ENCODE measurements at regions not wholly inside any gene's neighbourhood (a gene's known extent, or its start where the extent isn't known, plus 50 kb on each side); places are given as distances from the start of the nearest gene placed in this dataset.
"Not testable (repeated sequence)": the region's sequence is repeated elsewhere in the genome, so short reads cannot be mapped to it uniquely, and the experiment has no call there.

GRCh38 chr4:26207631-26208030, 113.2 kb upstream of the RBPJ start:
- H3K36me3 ChIP-seq (ENCODE audit: insufficient read depth, low read length) = no peaks in the 10 kb centered on the region
- H3K27me3 ChIP-seq (ENCODE audit: control insufficient read depth, insufficient read depth, low read length) = peaks cover 21% of the 10 kb centered on the region
- H3K9me3 ChIP-seq (replicated peaks; ENCODE audit: low read length) = no peaks in the 10 kb centered on the region
- H3K4me1 ChIP-seq (ENCODE audit: control insufficient read depth, insufficient read depth, low read length) = peaks cover 16% of the 10 kb centered on the region
- no peak overlapping the region for H3K4me2 ChIP-seq (ENCODE audit: low read length)
- H3K9ac ChIP-seq (ENCODE audit: low read depth, low read length) = no peak overlapping the region
- H3K4me3 ChIP-seq (ENCODE audit: low read length) = no peak overlapping the region

- H3K9me3 ChIP-seq (replicated peaks; ENCODE audit: low read length) = no peaks in the 10 kb centered on the region
- H3K36me3 ChIP-seq (ENCODE audit: insufficient read depth, low read length) = no peaks in the 10 kb centered on the region
- H3K4me3 ChIP-seq (ENCODE audit: low read length) = no peak overlapping the region
- no peak overlapping the region for H3K4me2 ChIP-seq (ENCODE audit: low read length)
- H3K27me3 ChIP-seq (ENCODE audit: control insufficient read depth, insufficient read depth, low read length) = peaks cover 23% of the 10 kb centered on the region
- no peak overlapping the region for H3K9ac ChIP-seq (ENCODE audit: low read depth, low read length)
- H3K4me1 ChIP-seq (ENCODE audit: control insufficient read depth, insufficient read depth, low read length) = peaks cover 16% of the 10 kb centered on the region
These were observed 112.4 kb upstream of the RBPJ start for GRCh38 chr4:26208237-26208994.

- H3K36me3 ChIP-seq (ENCODE audit: insufficient read depth, low read length); H3K9ac ChIP-seq (ENCODE audit: low read depth, low read length); H3K9me3 ChIP-seq (replicated peaks; ENCODE audit: low read length); H3K4me2 ChIP-seq (ENCODE audit: low read length); H3K4me3 ChIP-seq (ENCODE audit: low read length): not testable (repeated sequence)
- peaks cover 28% of the 10 kb centered on the region for H3K27me3 ChIP-seq (ENCODE audit: control insufficient read depth, insufficient read depth, low read length)
- peaks cover 16% of the 10 kb centered on the region for H3K4me1 ChIP-seq (ENCODE audit: control insufficient read depth, insufficient read depth, low read length)
These were observed 111.4 kb upstream of the RBPJ start for GRCh38 chr4:26209378-26209777.

- Histone ChIP-seq H3K9ac (ENCODE audit: low read depth, low read length) (no peak overlapping the region), H3K36me3 (ENCODE audit: insufficient read depth, low read length) (no peaks in the 10 kb centered on the region), H3K27me3 (ENCODE audit: control insufficient read depth, insufficient read depth, low read length) (peaks cover 30% of the 10 kb centered on the region), H3K4me3 (ENCODE audit: low read length) (no peak overlapping the region), H3K9me3 (replicated peaks; ENCODE audit: low read length) (no peaks in the 10 kb centered on the region), H3K4me2 (ENCODE audit: low read length) (no peak overlapping the region), H3K4me1 (ENCODE audit: control insufficient read depth, insufficient read depth, low read length) (no peaks in the 10 kb centered on the region)
These were observed 108.3 kb upstream of the RBPJ start for GRCh38 chr4:26212528-26212927.

- H3K4me1 ChIP-seq (ENCODE audit: control insufficient read depth, insufficient read depth, low read length) = peaks cover 4% of the 10 kb centered on the region
- no peak overlapping the region for H3K4me3 ChIP-seq (ENCODE audit: low read length)
- no peaks in the 10 kb centered on the region for H3K9me3 ChIP-seq (replicated peaks; ENCODE audit: low read length)
- H3K9ac ChIP-seq (ENCODE audit: low read depth, low read length) = no peak overlapping the region
- no peaks in the 10 kb centered on the region for H3K36me3 ChIP-seq (ENCODE audit: insufficient read depth, low read length)
- H3K4me2 ChIP-seq (ENCODE audit: low read length) = no peak overlapping the region
- H3K27me3 ChIP-seq (ENCODE audit: control insufficient read depth, insufficient read depth, low read length) = peaks cover 22% of the 10 kb centered on the region
These were observed 107.5 kb upstream of the RBPJ start for GRCh38 chr4:26213317-26213716.

- Histone ChIP-seq H3K4me1 (ENCODE audit: control insufficient read depth, insufficient read depth, low read length) (peaks cover 7% of the 10 kb centered on the region), H3K4me2 (ENCODE audit: low read length) (no peak overlapping the region), H3K9me3 (replicated peaks; ENCODE audit: low read length) (no peaks in the 10 kb centered on the region), H3K4me3 (ENCODE audit: low read length) (no peak overlapping the region), H3K27me3 (ENCODE audit: control insufficient read depth, insufficient read depth, low read length) (peaks cover 12% of the 10 kb centered on the region), H3K36me3 (ENCODE audit: insufficient read depth, low read length) (no peaks in the 10 kb centered on the region), H3K9ac (ENCODE audit: low read depth, low read length) (no peak overlapping the region)
These were observed 105.8 kb upstream of the RBPJ start for GRCh38 chr4:26214994-26215393.

- no peaks in the 10 kb centered on the region for H3K9me3 ChIP-seq (replicated peaks; ENCODE audit: low read length)
- H3K4me1 ChIP-seq (ENCODE audit: control insufficient read depth, insufficient read depth, low read length) = peaks cover 14% of the 10 kb centered on the region
- no peak overlapping the region for H3K9ac ChIP-seq (ENCODE audit: low read depth, low read length)
- H3K36me3 ChIP-seq (ENCODE audit: insufficient read depth, low read length) = no peaks in the 10 kb centered on the region
- no peak overlapping the region for H3K4me2 ChIP-seq (ENCODE audit: low read length)
- H3K27me3 ChIP-seq (ENCODE audit: control insufficient read depth, insufficient read depth, low read length) = peaks cover 9% of the 10 kb centered on the region
- no peak overlapping the region for H3K4me3 ChIP-seq (ENCODE audit: low read length)
These were observed 105.1 kb upstream of the RBPJ start for GRCh38 chr4:26215725-26216124.

- Histone ChIP-seq H3K27me3 (ENCODE audit: control insufficient read depth, insufficient read depth, low read length) (peaks cover 9% of the 10 kb centered on the region), H3K4me1 (ENCODE audit: control insufficient read depth, insufficient read depth, low read length) (peaks cover 26% of the 10 kb centered on the region), H3K4me3 (ENCODE audit: low read length) (no peak overlapping the region)
These were observed 103.3 kb upstream of the RBPJ start for GRCh38 chr4:26217481-26217880.

GRCh38 chr4:26217961-26218676, 102.7 kb upstream of the RBPJ start:
- H3K4me1 ChIP-seq (ENCODE audit: control insufficient read depth, insufficient read depth, low read length) = peaks cover 26% of the 10 kb centered on the region
- no peaks in the 10 kb centered on the region for H3K9me3 ChIP-seq (replicated peaks; ENCODE audit: low read length)
- no peak overlapping the region for H3K9ac ChIP-seq (ENCODE audit: low read depth, low read length)
- H3K4me2 ChIP-seq (ENCODE audit: low read length) = peak overlapping the region; percentile 38
- H3K4me3 ChIP-seq (ENCODE audit: low read length) = no peak overlapping the region
- H3K27me3 ChIP-seq (ENCODE audit: control insufficient read depth, insufficient read depth, low read length) = peaks cover 9% of the 10 kb centered on the region
- H3K36me3 ChIP-seq (ENCODE audit: insufficient read depth, low read length) = no peaks in the 10 kb centered on the region

More at GRCh38 chr4:26217481-26217880, 103.3 kb upstream of the RBPJ start:
- Histone ChIP-seq H3K9me3 (replicated peaks; ENCODE audit: low read length) (no peaks in the 10 kb centered on the region), H3K36me3 (ENCODE audit: insufficient read depth, low read length) (no peaks in the 10 kb centered on the region), H3K9ac (ENCODE audit: low read depth, low read length) (no peak overlapping the region), H3K4me2 (ENCODE audit: low read length) (no peak overlapping the region)

GRCh38 chr4:26218677-26219605, 101.9 kb upstream of the RBPJ start:
- Histone ChIP-seq H3K4me3 (ENCODE audit: low read length) (no peak overlapping the region), H3K4me2 (ENCODE audit: low read length) (peak overlapping the region; percentile 38), H3K4me1 (ENCODE audit: control insufficient read depth, insufficient read depth, low read length) (peaks cover 26% of the 10 kb centered on the region), H3K36me3 (ENCODE audit: insufficient read depth, low read length) (no peaks in the 10 kb centered on the region), H3K9ac (ENCODE audit: low read depth, low read length) (no peak overlapping the region), H3K27me3 (ENCODE audit: control insufficient read depth, insufficient read depth, low read length) (peaks cover 2% of the 10 kb centered on the region), H3K9me3 (replicated peaks; ENCODE audit: low read length) (no peaks in the 10 kb centered on the region)

GRCh38 chr4:26220696-26221095, 100.1 kb upstream of the RBPJ start:
- Histone ChIP-seq H3K27me3 (ENCODE audit: control insufficient read depth, insufficient read depth, low read length) (no peaks in the 10 kb centered on the region), H3K9me3 (replicated peaks; ENCODE audit: low read length) (no peaks in the 10 kb centered on the region), H3K9ac (ENCODE audit: low read depth, low read length) (no peak overlapping the region), H3K4me1 (ENCODE audit: control insufficient read depth, insufficient read depth, low read length) (peaks cover 26% of the 10 kb centered on the region), H3K4me3 (ENCODE audit: low read length) (no peak overlapping the region), H3K36me3 (ENCODE audit: insufficient read depth, low read length) (no peaks in the 10 kb centered on the region), H3K4me2 (ENCODE audit: low read length) (no peak overlapping the region)

Data from skeletal muscle satellite cell (primary cell).